ENCODE measurements at regions not wholly inside any gene's neighbourhood (a gene's known extent, or its start where the extent isn't known, plus 50 kb on each side); places are given as distances from the start of the nearest gene placed in this dataset.

- Histone ChIP-seq H3K9me3 (replicated peaks in 1 of 11) (0 out of 22 replicates have a peak, but pooled peaks cover 0 to 11% (median 0%) of the 10 kb centered on the region in 11 experiments), H4K20me1 (no peaks in the 10 kb centered on the region), H3K36me3 (no peaks in the 10 kb centered on the region), H3K4me2 (no peak overlapping the region), H3K27ac (no peak overlapping the region), H3K4me1 (no peaks in the 10 kb centered on the region), H3K27me3 (no peaks in the 10 kb centered on the region), H3K4me3 (no peak overlapping the region), H3K9ac (no peak overlapping the region)
- no peak for TF ChIP-seq Cebpa-rat (IDR thresholded peaks at IDR 0.05)
These were observed 176.9 kb downstream of the CRPPA start for GRCh38 chr7:16244469-16244868.

GRCh38 chr7:16242920-16243319 lies 178.4 kb downstream of the CRPPA start:
- H3K4me2 ChIP-seq = no peak overlapping the region
- H3K4me3 ChIP-seq = no peak overlapping the region
- no peak overlapping the region for H3K27ac ChIP-seq
- H4K20me1 ChIP-seq = no peaks in the 10 kb centered on the region
- no peak overlapping the region for H3K9ac ChIP-seq
- H3K36me3 ChIP-seq = no peaks in the 10 kb centered on the region
- TF ChIP-seq Cebpa-rat (IDR thresholded peaks at IDR 0.05) = no peak
- H3K4me1 ChIP-seq = no peaks in the 10 kb centered on the region
- no peaks in the 10 kb centered on the region for H3K9me3 ChIP-seq (replicated peaks in 1 of 11)
- no peaks in the 10 kb centered on the region for H3K27me3 ChIP-seq

DNA sequence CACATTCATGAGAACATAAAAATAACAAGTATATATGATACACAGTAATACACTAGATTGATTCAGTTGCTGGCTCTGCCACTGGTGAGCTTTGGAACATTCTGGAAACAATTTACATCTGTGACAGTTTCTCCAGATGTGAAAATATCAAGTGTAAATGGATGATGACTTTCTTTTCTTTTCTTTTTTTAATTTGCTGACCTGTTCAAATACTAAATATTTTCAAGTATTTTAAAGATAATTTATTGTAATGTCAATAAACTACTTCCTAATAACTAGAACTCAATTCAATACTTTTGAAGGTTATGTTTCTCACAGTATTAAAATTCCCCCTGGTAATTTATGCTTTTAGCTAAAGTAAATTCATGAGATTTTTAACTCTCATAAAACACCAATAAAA lies 180.3 kb downstream of the CRPPA start:
- H3K4me3 ChIP-seq = no peak overlapping the region
- no peaks in the 10 kb centered on the region for H4K20me1 ChIP-seq
- no peaks in the 10 kb centered on the region for H3K9me3 ChIP-seq (replicated peaks in 1 of 11)
- H3K4me2 ChIP-seq = no peak overlapping the region
- no peak for TF ChIP-seq Cebpa-rat (IDR thresholded peaks at IDR 0.05)
- H3K4me1 ChIP-seq = no peaks in the 10 kb centered on the region
- no peaks in the 10 kb centered on the region for H3K36me3 ChIP-seq
- no peak overlapping the region for H3K27ac ChIP-seq
- H3K27me3 ChIP-seq = no peaks in the 10 kb centered on the region
- H3K9ac ChIP-seq = no peak overlapping the region

DNA sequence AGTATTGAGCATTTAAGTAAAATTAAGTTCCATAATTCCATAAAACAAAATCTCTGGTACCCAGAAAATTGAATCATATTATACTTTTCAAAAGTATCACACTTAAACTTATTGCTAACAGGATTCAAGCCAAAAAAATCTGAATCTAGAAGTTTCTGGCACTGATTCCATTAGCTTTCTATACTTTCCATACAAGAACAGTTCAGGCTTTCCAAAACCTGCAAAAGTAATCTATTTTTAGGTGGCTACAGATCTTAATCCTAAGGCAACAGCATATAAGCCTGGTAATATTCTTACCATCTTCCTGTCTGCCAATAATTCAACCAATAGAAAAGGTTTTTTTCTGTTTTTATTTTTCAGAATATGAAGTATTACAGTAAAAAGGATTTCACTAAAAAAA lies 185.0 kb downstream of the CRPPA start:
- Histone ChIP-seq H3K4me2 (no peak overlapping the region), H3K9me3 (replicated peaks in 1 of 11) (no peaks in the 10 kb centered on the region; a peak in 1 of 22 replicates), H4K20me1 (no peaks in the 10 kb centered on the region), H3K9ac (no peak overlapping the region), H3K27me3 (no peaks in the 10 kb centered on the region), H3K4me3 (no peak overlapping the region), H3K27ac (no peak overlapping the region), H3K4me1 (no peaks in the 10 kb centered on the region), H3K36me3 (no peaks in the 10 kb centered on the region)
- no peak for TF ChIP-seq Cebpa-rat (IDR thresholded peaks at IDR 0.05)

DNA sequence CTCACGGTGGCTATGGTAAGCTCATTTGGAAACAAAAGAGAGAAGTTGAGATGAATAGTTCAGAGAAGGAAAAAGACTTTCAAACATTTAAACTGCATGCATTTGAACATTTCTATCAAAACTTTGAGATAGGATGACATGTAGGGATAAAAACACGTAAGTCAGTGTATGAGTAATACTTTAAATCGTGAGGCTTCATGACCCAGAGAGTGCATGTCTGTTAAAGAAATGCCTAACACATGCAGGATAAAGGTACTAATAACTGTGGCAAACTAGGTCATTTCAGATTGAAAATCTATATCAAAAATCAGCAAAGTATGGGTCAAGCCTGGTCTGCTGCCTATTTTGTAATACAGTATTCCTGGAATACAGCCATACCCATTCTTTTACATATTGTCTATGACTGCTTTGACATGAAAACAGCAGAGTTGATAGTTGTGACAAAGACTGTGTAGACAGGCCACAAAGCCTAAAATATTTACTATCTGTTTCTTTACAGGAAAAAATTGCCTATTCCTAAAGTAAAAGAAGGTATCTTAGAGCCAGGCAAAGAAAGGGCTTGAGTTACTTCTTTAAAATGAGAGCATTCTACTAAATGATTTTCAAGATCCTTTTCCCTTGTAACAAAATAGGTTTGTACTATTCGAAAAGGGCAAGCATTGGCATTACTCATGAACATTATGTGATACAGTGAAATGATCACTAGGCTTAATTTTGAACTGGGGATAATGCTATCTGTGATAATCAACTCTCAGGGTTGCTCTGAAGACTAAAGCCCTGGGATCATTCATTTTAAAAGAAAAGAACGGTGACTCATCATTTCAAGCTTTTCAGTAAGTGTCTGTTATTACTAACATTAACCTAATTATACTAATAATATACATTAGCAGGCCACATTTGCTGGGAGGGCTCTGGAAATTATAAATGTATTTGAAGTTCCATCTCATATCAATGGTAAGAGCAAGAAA lies 185.9 kb downstream of the CRPPA start:
- TF ChIP-seq Cebpa-rat (IDR thresholded peaks at IDR 0.05) = no peak
- H3K4me3 ChIP-seq = no peak overlapping the region

DNA sequence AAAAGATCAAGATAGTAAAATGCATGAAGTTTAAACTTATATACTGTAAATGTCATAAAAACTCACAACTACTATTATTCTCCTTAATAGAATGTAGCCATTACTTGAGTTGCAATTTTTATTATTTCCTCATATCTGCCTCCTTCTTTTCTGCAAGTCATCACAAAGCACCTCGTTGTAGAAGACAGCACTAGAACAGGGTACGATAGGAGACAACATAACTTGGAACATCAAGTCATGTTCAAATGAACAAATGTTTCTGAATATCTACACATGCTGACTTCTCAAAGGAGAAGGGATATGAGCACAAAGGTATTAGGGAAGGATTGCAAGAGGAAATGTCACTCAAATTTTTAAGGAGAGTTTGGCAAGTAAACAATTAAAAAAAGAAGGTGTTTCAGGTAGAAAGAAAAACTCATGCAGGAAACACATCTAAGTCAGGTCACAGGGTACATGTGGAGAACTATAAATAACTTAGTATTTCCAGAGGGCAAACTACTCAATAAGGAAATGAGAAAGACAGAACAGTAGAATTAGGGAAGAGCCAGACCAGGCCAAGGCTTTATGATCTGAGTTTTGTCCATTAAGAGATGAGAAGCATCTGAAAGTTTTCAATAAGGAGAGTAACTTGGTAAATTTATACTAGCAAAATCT lies 186.7 kb downstream of the CRPPA start:
- TF ChIP-seq Cebpa-rat (IDR thresholded peaks at IDR 0.05) = no peak
- Histone ChIP-seq H4K20me1 (no peaks in the 10 kb centered on the region), H3K4me2 (no peak overlapping the region), H3K9ac (no peak overlapping the region), H3K27me3 (no peaks in the 10 kb centered on the region), H3K27ac (no peak overlapping the region), H3K36me3 (no peaks in the 10 kb centered on the region), H3K4me1 (no peaks in the 10 kb centered on the region), H3K4me3 (no peak overlapping the region), H3K9me3 (replicated peaks in 1 of 11) (peaks cover 13 to 16% (median 15%) of the 10 kb centered on the region in 11 experiments; a peak in 21 of 22 replicates)

More for the DNA sequence above, 185.9 kb downstream of the CRPPA start:
- no peaks in the 10 kb centered on the region for H3K27me3 ChIP-seq
- H3K4me2 ChIP-seq = no peak overlapping the region
- no peak overlapping the region for H3K9ac ChIP-seq
- H4K20me1 ChIP-seq = no peaks in the 10 kb centered on the region
- no peaks in the 10 kb centered on the region for H3K36me3 ChIP-seq
- no peak overlapping the region for H3K27ac ChIP-seq
- no peaks in the 10 kb centered on the region for H3K4me1 ChIP-seq
- H3K9me3 ChIP-seq (replicated peaks in 1 of 11) = peaks cover 5 to 8% (median 7%) of the 10 kb centered on the region in 11 experiments; a peak in 17 of 22 replicates

GRCh38 chr7:16233517-16233916 lies 187.8 kb downstream of the CRPPA start:
- Histone ChIP-seq H4K20me1 (no peaks in the 10 kb centered on the region), H3K4me1 (no peaks in the 10 kb centered on the region), H3K9me3 (replicated peaks in 1 of 11) (peaks cover 15 to 20% (median 17%) of the 10 kb centered on the region in 11 experiments; a peak in 21 of 22 replicates), H3K4me3 (no peak overlapping the region), H3K27ac (no peak overlapping the region), H3K4me2 (no peak overlapping the region), H3K9ac (no peak overlapping the region), H3K36me3 (no peaks in the 10 kb centered on the region), H3K27me3 (no peaks in the 10 kb centered on the region)
- no peak for TF ChIP-seq Cebpa-rat (IDR thresholded peaks at IDR 0.05)

DNA sequence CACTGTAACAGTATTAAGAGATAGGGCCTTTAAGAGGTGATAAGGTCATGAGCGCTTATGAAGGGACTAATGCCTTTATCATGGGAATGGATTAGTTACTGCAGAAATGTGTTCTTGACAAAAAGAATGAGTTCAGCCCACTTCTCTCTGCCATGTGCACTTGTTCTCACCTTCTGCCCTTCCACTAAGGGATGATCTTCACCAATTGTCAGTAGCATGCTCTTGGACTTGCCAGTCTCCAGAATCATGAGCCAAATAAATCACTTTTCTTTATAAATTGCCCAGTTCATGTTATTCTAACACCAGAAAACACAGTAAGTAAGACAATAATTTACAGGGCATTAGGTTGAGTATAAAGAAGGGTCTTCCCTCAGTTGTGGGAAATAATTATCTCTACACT lies 189.1 kb downstream of the CRPPA start:
- no peaks in the 10 kb centered on the region for H4K20me1 ChIP-seq
- H3K4me1 ChIP-seq = no peaks in the 10 kb centered on the region
- TF ChIP-seq Cebpa-rat (IDR thresholded peaks at IDR 0.05) = no peak
- H3K36me3 ChIP-seq = no peaks in the 10 kb centered on the region
- H3K4me2 ChIP-seq = no peak overlapping the region
- H3K4me3 ChIP-seq = no peak overlapping the region
- no peak overlapping the region for H3K27ac ChIP-seq
- H3K9me3 ChIP-seq (replicated peaks in 1 of 11) = peaks cover 15 to 20% (median 17%) of the 10 kb centered on the region in 11 experiments; a peak in 21 of 22 replicates
- no peaks in the 10 kb centered on the region for H3K27me3 ChIP-seq
- H3K9ac ChIP-seq = no peak overlapping the region

- H3K27ac ChIP-seq = no peak overlapping the region
- H4K20me1 ChIP-seq = no peaks in the 10 kb centered on the region
- H3K4me3 ChIP-seq = no peak overlapping the region
- no peak for TF ChIP-seq Cebpa-rat (IDR thresholded peaks at IDR 0.05)
- H3K27me3 ChIP-seq = no peaks in the 10 kb centered on the region
- no peak overlapping the region for H3K4me2 ChIP-seq
- H3K36me3 ChIP-seq = no peaks in the 10 kb centered on the region
- H3K9ac ChIP-seq = no peak overlapping the region
- H3K4me1 ChIP-seq = no peaks in the 10 kb centered on the region
- H3K9me3 ChIP-seq (replicated peaks in 1 of 11) = peaks cover 0 to 2% (median 0%) of the 10 kb centered on the region in 11 experiments; a peak in 1 of 22 replicates
These were observed 197.2 kb downstream of the CRPPA start for GRCh38 chr7:16223963-16224707.

Measured in BLaER1 treated with 17β-estradiol and CSF1 and Interleukin-3, amounts not matched to agents 10 nM and 100 nM (cell line).